ENCODE measurements at regions not wholly inside any gene's neighbourhood (a gene's known extent, or its start where the extent isn't known, plus 50 kb on each side); places are given as distances from the start of the nearest gene placed in this dataset.

DNA sequence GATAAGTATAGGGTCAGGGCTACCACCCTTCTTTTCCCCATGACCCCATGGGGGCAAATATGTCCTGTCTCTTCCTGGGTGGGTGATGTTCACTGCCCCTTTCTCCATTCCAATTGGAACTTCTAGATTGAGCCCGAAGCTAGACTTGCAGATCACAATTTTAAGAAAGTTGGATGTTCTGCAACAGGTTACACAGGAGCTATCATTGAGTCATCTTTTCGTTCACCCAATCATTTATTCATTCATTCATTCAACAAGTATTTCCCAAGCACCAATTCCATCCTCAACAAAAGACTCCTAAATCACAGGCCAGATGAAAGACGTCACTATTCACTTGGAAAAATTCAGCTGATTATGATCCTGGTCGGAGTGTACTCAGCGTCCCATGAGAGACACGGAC is 71.0 kb upstream of the FOXP4 start:
- H3K9ac ChIP-seq (ENCODE audit: extremely low read depth, insufficient read length, low read length), result no peak overlapping the region
- no peak overlapping the region for H2BK15ac ChIP-seq (ENCODE audit: low read depth, low read length)
- no peak overlapping the region for H4K5ac ChIP-seq (ENCODE audit: insufficient read length, low read depth, low read length)
- WGBS (ENCODE audit: extremely low coverage, insufficient read length, low lambda C conversion rate), result no CpG with 5 or more reads among the region's 6 CpGs
- H3K4me1 ChIP-seq (ENCODE audit: insufficient read depth, low read length), result peaks cover 8% of the 10 kb centered on the region; the same call in 1 of the 2 replicates
- no peak overlapping the region for H2BK120ac ChIP-seq (ENCODE audit: low read depth, low read length, poor library complexity, severe bottlenecking)
- no peak overlapping the region for H3K4me2 ChIP-seq (ENCODE audit: insufficient read depth, insufficient read length, low read length)
- no peak overlapping the region for H4K8ac ChIP-seq (replicated peaks; ENCODE audit: insufficient read length, low read depth, low read length)
- no peak overlapping the region for H2AK5ac ChIP-seq (ENCODE audit: insufficient read length, low read length)
- no peak overlapping the region for H3K27ac ChIP-seq (ENCODE audit: insufficient read length, low read depth, low read length)
- no peaks in the 10 kb centered on the region for H3K9me3 ChIP-seq (ENCODE audit: control insufficient read depth, low read depth, low read length)
- no peak overlapping the region for H2BK20ac ChIP-seq (ENCODE audit: low read depth, low read length, poor library complexity, severe bottlenecking)
- Mint-ChIP-seq H3K36me3 (ENCODE audit: insufficient read depth in 1 of 3, low read depth in 3 of 3) (no peaks in the 10 kb centered on the region; a peak in 1 of 7 replicates), H3K27ac (no peak overlapping the region), H3K4me3 (no peak overlapping the region), H3K27me3 (ENCODE audit: low read depth) (peaks cover 94% of the 10 kb centered on the region), H3K4me1 (peaks cover 25 to 27% of the 10 kb centered on the region in 2 experiments), H3K9me3 (no peaks in the 10 kb centered on the region; a peak in 1 of 5 replicates)
- H3K27me3 ChIP-seq (ENCODE audit: insufficient read depth, low read length), result peaks cover 17% of the 10 kb centered on the region; the same call in 1 of the 2 replicates
- no peaks in the 10 kb centered on the region for H4K20me1 ChIP-seq (ENCODE audit: control insufficient read depth, insufficient read depth, insufficient read length)
- no peaks in the 10 kb centered on the region for H3K79me2 ChIP-seq (ENCODE audit: insufficient read depth, low read length)
- H3K23ac ChIP-seq (ENCODE audit: insufficient read length, low read depth, low read length), result no peak overlapping the region
- H3T11ph ChIP-seq (ENCODE audit: low read length), result no peak overlapping the region
- H3K79me1 ChIP-seq (ENCODE audit: insufficient read depth, low read depth, low read length, poor library complexity, severe bottlenecking), result no peaks in the 10 kb centered on the region
- no peak overlapping the region for H3K14ac ChIP-seq (ENCODE audit: insufficient read depth, low read length)
- H3K18ac ChIP-seq (ENCODE audit: insufficient read length, low read depth, low read length), result no peak overlapping the region
- peaks cover 7% of the 10 kb centered on the region for H3K23me2 ChIP-seq (ENCODE audit: insufficient read length, low read depth, low read length, poor library complexity, severe bottlenecking)
- no peak overlapping the region for H3K56ac ChIP-seq (ENCODE audit: insufficient read length, low read depth, low read length)
- TF ChIP-seq, protein P1, sequence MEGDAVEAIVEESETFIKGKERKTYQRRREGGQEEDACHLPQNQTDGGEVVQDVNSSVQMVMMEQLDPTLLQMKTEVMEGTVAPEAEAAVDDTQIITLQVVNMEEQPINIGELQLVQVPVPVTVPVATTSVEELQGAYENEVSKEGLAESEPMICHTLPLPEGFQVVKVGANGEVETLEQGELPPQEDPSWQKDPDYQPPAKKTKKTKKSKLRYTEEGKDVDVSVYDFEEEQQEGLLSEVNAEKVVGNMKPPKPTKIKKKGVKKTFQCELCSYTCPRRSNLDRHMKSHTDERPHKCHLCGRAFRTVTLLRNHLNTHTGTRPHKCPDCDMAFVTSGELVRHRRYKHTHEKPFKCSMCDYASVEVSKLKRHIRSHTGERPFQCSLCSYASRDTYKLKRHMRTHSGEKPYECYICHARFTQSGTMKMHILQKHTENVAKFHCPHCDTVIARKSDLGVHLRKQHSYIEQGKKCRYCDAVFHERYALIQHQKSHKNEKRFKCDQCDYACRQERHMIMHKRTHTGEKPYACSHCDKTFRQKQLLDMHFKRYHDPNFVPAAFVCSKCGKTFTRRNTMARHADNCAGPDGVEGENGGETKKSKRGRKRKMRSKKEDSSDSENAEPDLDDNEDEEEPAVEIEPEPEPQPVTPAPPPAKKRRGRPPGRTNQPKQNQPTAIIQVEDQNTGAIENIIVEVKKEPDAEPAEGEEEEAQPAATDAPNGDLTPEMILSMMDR (conservative IDR thresholded peaks at IDR 0.05), result no peak
- no peak overlapping the region for H3K4ac ChIP-seq (ENCODE audit: low read depth, low read length)
- no peak overlapping the region for H2BK5ac ChIP-seq (ENCODE audit: insufficient read length, low read length)
- no peak for DNase-seq
- H2AFZ ChIP-seq (ENCODE audit: low read length), result no peak overlapping the region
- no peak overlapping the region for H4K91ac ChIP-seq (ENCODE audit: insufficient read length, low read depth, low read length)
- no peak overlapping the region for H2BK12ac ChIP-seq (ENCODE audit: insufficient read length, low read depth, low read length)
